ENCODE measurements at regions not wholly inside any gene's neighbourhood (a gene's known extent, or its start where the extent isn't known, plus 50 kb on each side); places are given as distances from the start of the nearest gene placed in this dataset.

DNA sequence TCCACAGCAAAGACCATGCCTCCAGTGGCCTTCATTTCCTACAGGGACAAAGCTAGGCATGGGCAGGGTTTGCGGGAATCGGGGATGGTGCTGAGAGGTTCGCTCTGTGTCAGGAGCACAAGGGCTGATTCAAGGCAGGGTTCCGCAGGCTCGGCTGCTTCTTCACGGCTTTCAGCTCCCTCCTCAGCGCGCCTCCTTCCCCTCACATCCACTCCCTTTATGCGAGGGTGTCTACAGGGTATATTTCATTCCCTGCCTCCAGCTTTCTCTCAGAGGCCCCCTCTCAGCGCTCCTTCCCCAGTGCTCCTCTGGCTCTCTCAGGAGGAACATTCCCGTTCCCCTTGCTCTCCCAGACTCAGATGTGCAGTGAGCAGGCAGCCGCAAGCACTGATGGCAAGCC, 78.7 kb upstream of the ASB18 start:
- POLR2A ChIA-PET, result no interaction called here
- no peaks in the 10 kb centered on the region for H3K9me3 Mint-ChIP-seq
- TF ChIP-seq, protein P1, sequence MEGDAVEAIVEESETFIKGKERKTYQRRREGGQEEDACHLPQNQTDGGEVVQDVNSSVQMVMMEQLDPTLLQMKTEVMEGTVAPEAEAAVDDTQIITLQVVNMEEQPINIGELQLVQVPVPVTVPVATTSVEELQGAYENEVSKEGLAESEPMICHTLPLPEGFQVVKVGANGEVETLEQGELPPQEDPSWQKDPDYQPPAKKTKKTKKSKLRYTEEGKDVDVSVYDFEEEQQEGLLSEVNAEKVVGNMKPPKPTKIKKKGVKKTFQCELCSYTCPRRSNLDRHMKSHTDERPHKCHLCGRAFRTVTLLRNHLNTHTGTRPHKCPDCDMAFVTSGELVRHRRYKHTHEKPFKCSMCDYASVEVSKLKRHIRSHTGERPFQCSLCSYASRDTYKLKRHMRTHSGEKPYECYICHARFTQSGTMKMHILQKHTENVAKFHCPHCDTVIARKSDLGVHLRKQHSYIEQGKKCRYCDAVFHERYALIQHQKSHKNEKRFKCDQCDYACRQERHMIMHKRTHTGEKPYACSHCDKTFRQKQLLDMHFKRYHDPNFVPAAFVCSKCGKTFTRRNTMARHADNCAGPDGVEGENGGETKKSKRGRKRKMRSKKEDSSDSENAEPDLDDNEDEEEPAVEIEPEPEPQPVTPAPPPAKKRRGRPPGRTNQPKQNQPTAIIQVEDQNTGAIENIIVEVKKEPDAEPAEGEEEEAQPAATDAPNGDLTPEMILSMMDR (IDR thresholded peaks at IDR 0.05), result no peak
- no peaks in the 10 kb centered on the region for H3K36me3 Mint-ChIP-seq (ENCODE audit: low read depth)
- peaks cover 2% of the 10 kb centered on the region for H3K27me3 Mint-ChIP-seq
- ATAC-seq (no peak), DNase-seq (no peak)
- H3K4me1 Mint-ChIP-seq (ENCODE audit: low read depth), result no peaks in the 10 kb centered on the region
- CTCF ChIA-PET, result interaction anchor here (0.6 to 0.7 kb wide), 2 partner anchors 9 to 732 kb away, joined by 3 read pairs; no protein-coding TSS in a partner anchor
- H3K27ac Mint-ChIP-seq, result no peak overlapping the region
- intact Hi-C loops (cut with micrococcal nuclease), result no loop called here
- no peak overlapping the region for H3K4me3 Mint-ChIP-seq

DNA sequence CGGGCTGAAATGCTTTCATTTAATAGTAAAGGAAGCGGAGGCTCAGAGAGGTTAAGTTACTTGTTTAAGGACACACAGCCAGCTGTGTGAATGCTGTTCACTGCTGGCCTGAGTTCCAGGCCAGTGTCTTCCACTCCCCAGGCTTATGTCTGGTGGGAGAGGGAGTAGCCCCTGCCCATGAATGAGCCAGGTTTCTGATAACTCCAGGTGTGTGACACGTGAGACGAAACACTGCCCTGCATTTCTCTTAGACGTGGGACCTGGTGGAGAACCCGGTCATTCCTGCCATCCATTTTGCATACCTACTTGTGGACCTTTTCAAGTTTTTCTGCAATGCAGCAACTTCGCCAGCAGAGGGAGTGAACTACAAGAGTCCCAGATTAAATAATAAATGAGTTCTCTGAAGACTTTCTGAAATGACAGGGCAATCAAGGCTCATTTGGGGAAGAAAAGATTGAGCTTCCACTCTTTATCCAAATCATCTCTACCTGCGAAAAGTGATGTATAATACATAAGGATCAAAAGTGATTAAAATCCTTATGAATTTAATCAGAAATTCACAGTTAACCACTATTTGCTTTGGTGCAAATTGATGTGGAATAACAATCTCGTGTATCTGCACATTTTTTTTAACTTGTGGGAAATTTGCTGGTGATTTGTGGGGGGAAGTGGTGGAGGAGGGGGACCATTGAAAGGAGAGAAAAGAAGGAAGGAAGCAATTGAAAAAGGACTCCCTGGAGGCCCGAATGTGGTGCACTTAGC, 79.4 kb upstream of the ASB18 start:
- POLR2A ChIA-PET, result no interaction called here
- Mint-ChIP-seq H3K36me3 (ENCODE audit: low read depth) (no peaks in the 10 kb centered on the region), H3K4me3 (no peak overlapping the region), H3K4me1 (ENCODE audit: low read depth) (no peaks in the 10 kb centered on the region), H3K27ac (no peak overlapping the region), H3K27me3 (peaks cover 2% of the 10 kb centered on the region), H3K9me3 (no peaks in the 10 kb centered on the region)
- CTCF ChIA-PET, result interaction anchor here (0.6 to 1.0 kb wide), 3 partner anchors 51 to 730 kb away, joined by 3 read pairs; no protein-coding TSS in a partner anchor
- intact Hi-C loops (cut with micrococcal nuclease), result no loop called here
- DNase-seq (peak; percentile 73), ATAC-seq (peak; percentile 49)
- TF ChIP-seq, protein P1 (IDR thresholded peaks at IDR 0.05), result peak; percentile 81

DNA sequence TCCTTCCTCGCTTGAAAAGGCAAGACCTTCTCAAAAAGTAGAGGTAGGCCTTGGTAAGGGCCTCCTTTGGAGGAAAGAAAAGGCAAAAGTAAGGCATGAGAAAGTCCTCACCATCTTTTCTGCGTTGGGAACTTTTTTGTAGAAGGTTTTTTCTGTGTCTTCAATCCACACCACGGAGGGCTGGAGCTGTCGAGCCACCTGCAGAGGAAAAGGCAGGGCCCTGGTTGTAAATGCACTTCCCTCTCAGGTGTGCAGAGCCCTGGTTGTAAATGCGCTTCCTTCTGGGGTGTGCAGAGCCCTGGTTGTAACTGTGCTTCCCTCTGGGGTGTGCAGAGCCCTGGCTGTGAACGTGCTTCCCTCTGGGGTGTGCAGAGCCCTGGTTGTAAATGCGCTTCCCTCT, 80.2 kb upstream of the ASB18 start:
- Mint-ChIP-seq H3K36me3 (ENCODE audit: low read depth) (no peaks in the 10 kb centered on the region), H3K4me1 (ENCODE audit: low read depth) (no peaks in the 10 kb centered on the region), H3K4me3 (no peak overlapping the region), H3K27ac (no peak overlapping the region), H3K27me3 (peaks cover 2% of the 10 kb centered on the region), H3K9me3 (no peaks in the 10 kb centered on the region)
- TF ChIP-seq, protein P1 (IDR thresholded peaks at IDR 0.05), result no peak
- CTCF ChIA-PET, result no interaction called here
- intact Hi-C loops (cut with micrococcal nuclease), result no loop called here
- no peak for ATAC-seq
- no peak for DNase-seq
- POLR2A ChIA-PET, result no interaction called here

DNA sequence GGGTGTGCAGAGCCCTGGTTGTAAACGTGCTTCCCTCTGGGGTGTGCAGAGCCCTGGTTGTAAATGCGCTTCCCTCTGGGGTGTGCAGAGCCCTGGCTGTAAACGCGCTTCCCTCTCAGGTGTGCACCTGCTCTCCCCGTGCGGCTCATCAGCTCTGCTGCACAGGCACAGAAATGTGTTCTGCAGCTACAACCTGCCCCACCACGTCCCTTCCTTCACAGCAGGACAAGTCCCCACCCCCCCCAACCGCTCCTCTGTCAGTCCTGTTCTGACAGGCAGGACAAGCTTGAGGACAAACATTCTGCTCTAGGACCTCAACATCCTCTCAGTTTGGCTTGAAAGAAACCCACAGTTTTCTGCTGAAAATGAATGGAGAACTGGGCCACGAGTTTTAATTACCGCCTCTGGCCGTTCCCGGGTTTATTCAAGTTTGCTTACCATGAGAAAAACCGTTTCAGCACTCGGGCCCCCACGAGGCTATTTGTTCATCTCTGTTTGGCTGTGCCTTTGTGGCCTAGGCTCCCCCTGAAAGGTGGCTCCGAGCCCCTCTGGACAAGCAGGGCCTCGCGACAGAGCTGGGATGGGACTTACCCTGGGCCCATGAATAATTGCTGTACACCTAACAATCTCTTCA, 81.0 kb upstream of the ASB18 start:
- TF ChIP-seq, protein P1 (IDR thresholded peaks at IDR 0.05), result no peak
- Mint-ChIP-seq H3K27ac (no peak overlapping the region), H3K36me3 (ENCODE audit: low read depth) (no peaks in the 10 kb centered on the region), H3K4me3 (no peak overlapping the region), H3K27me3 (peaks cover 2% of the 10 kb centered on the region), H3K9me3 (no peaks in the 10 kb centered on the region), H3K4me1 (ENCODE audit: low read depth) (no peaks in the 10 kb centered on the region)
- CTCF ChIA-PET, result no interaction called here
- ATAC-seq (no peak), DNase-seq (no peak)
- intact Hi-C loops (cut with micrococcal nuclease), result no loop called here
- POLR2A ChIA-PET, result no interaction called here

DNA sequence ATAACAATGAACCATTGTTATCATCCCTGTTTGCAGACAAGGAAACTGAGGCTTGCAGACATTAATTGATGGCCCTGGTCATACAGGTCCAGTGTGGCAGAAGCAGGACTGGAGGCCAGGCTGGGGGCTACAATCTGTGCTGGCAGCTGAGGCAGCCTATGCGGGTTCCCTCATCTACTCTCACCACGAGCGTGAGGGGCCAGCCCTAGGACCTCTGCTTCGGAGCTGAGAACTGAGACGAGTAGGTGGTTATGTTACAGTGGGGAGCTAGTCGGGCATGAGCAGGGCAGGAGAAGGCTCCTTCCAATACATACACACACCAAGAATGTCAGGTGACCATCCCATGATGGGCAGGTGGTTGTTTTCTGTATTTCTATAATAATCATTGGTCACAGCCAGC, 82.2 kb upstream of the ASB18 start:
- no peaks in the 10 kb centered on the region for H3K36me3 Mint-ChIP-seq (ENCODE audit: low read depth)
- intact Hi-C loops (cut with micrococcal nuclease), result no loop called here

More for the DNA sequence above, 82.2 kb upstream of the ASB18 start:
- no peak overlapping the region for H3K27ac Mint-ChIP-seq
- CTCF ChIA-PET, result no interaction called here
- peaks cover 2% of the 10 kb centered on the region for H3K27me3 Mint-ChIP-seq
- ATAC-seq, result no peak
- POLR2A ChIA-PET, result no interaction called here
- H3K4me1 Mint-ChIP-seq (ENCODE audit: low read depth), result no peaks in the 10 kb centered on the region
- H3K9me3 Mint-ChIP-seq, result no peaks in the 10 kb centered on the region
- no peak overlapping the region for H3K4me3 Mint-ChIP-seq
- TF ChIP-seq, protein P1 (IDR thresholded peaks at IDR 0.05), result no peak
- DNase-seq, result no peak

Measured in activated CD8-positive, alpha-beta T cell treated with anti-CD3 and anti-CD28 coated beads for 36 hours (primary cell).